CD4-positive, alpha-beta T cell treated with Interleukin-4 for 4 hours (primary cell): ENCODE measurements at regions not wholly inside any gene's neighbourhood (a gene's known extent, or its start where the extent isn't known, plus 50 kb on each side); places are given as distances from the start of the nearest gene placed in this dataset.
"Not testable (repeated sequence)": the region's sequence is repeated elsewhere in the genome, so short reads cannot be mapped to it uniquely, and the experiment has no call there.

Experiments
- DNase-seq: peaks from one replicate; pipeline ENCODE4 v3.0.0-alpha.2; 2020

GRCh38 chr6:126914172-126914571, 204.3 kb upstream of the RSPO3 start:
- no peak for DNase-seq

- DNase-seq, result no peak
These were observed 203.7 kb upstream of the RSPO3 start for GRCh38 chr6:126914801-126915200.

GRCh38 chr6:126919947-126920346, 198.5 kb upstream of the RSPO3 start:
- DNase-seq, result no peak

- DNase-seq, result no peak
These were observed 194.7 kb upstream of the RSPO3 start for GRCh38 chr6:126923807-126924206.

GRCh38 chr6:126926926-126927325, 191.5 kb upstream of the RSPO3 start:
- no peak for DNase-seq

GRCh38 chr6:126927841-126928240, 190.6 kb upstream of the RSPO3 start:
- DNase-seq, result no peak

- DNase-seq, result no peak
These were observed 181.0 kb upstream of the RSPO3 start for GRCh38 chr6:126937426-126937825.

- no peak for DNase-seq
These were observed 178.7 kb upstream of the RSPO3 start for GRCh38 chr6:126939784-126940183.

GRCh38 chr6:126941751-126942150, 176.7 kb upstream of the RSPO3 start:
- DNase-seq, result no peak

- no peak for DNase-seq
These were observed 174.0 kb upstream of the RSPO3 start for GRCh38 chr6:126944512-126944911.

- no peak for DNase-seq
These were observed 173.3 kb upstream of the RSPO3 start for GRCh38 chr6:126945150-126945685.

- no peak for DNase-seq
These were observed 172.6 kb upstream of the RSPO3 start for GRCh38 chr6:126945812-126946360.

- no peak for DNase-seq
These were observed 171.4 kb upstream of the RSPO3 start for GRCh38 chr6:126947070-126947469.

- no peak for DNase-seq
These were observed 168.7 kb upstream of the RSPO3 start for GRCh38 chr6:126949786-126950185.

- no peak for DNase-seq
These were observed 162.8 kb upstream of the RSPO3 start for GRCh38 chr6:126955621-126956020.

GRCh38 chr6:126957721-126958120, 160.8 kb upstream of the RSPO3 start:
- no peak for DNase-seq

GRCh38 chr6:126959765-126960164, 158.7 kb upstream of the RSPO3 start:
- DNase-seq, result no peak

- no peak for DNase-seq
These were observed 155.2 kb upstream of the RSPO3 start for GRCh38 chr6:126963077-126963809.

- no peak for DNase-seq
These were observed 151.0 kb upstream of the RSPO3 start for GRCh38 chr6:126967296-126968005.

GRCh38 chr6:126976253-126976797, 142.1 kb upstream of the RSPO3 start:
- DNase-seq, result no peak

- no peak for DNase-seq
These were observed 134.7 kb upstream of the RSPO3 start for GRCh38 chr6:126983779-126984178.

- DNase-seq, result not testable (repeated sequence)
These were observed 130.3 kb upstream of the RSPO3 start for GRCh38 chr6:126988125-126988524.

GRCh38 chr6:127000631-127001030, 117.8 kb upstream of the RSPO3 start:
- DNase-seq, result no peak

- no peak for DNase-seq
These were observed 104.6 kb upstream of the RSPO3 start for GRCh38 chr6:127013865-127014264.
